ENCODE measurements at regions not wholly inside any gene's neighbourhood (a gene's known extent, or its start where the extent isn't known, plus 50 kb on each side); places are given as distances from the start of the nearest gene placed in this dataset.

- Histone ChIP-seq H4K20me1 (ENCODE audit: insufficient read depth, low read length) (no peaks in the 10 kb centered on the region), H3K9me3 (ENCODE audit: insufficient read depth, low read length) (no peaks in the 10 kb centered on the region), H3K27ac (ENCODE audit: low read length) (no peak overlapping the region), H3K27me3 (ENCODE audit: low read depth, low read length) (peaks cover 3% of the 10 kb centered on the region; the same call in 1 of the 2 replicates), H3K36me3 (replicated peaks; ENCODE audit: low read depth, low read length) (no peaks in the 10 kb centered on the region), H2AFZ (ENCODE audit: low read depth, low read length) (no peak overlapping the region), H3K79me2 (ENCODE audit: low read length) (no peaks in the 10 kb centered on the region), H3K4me1 (ENCODE audit: low read length) (no peaks in the 10 kb centered on the region), H3K9ac (ENCODE audit: low read length) (no peak overlapping the region), H3K4me3 (ENCODE audit: low read length) (no peak overlapping the region), H3K4me2 (ENCODE audit: low read length) (no peak overlapping the region)
- no peak for TF ChIP-seq EZH2phosphoT487 (IDR thresholded peaks at IDR 0.05; ENCODE audit: low read depth)
- TF ChIP-seq, protein P1, sequence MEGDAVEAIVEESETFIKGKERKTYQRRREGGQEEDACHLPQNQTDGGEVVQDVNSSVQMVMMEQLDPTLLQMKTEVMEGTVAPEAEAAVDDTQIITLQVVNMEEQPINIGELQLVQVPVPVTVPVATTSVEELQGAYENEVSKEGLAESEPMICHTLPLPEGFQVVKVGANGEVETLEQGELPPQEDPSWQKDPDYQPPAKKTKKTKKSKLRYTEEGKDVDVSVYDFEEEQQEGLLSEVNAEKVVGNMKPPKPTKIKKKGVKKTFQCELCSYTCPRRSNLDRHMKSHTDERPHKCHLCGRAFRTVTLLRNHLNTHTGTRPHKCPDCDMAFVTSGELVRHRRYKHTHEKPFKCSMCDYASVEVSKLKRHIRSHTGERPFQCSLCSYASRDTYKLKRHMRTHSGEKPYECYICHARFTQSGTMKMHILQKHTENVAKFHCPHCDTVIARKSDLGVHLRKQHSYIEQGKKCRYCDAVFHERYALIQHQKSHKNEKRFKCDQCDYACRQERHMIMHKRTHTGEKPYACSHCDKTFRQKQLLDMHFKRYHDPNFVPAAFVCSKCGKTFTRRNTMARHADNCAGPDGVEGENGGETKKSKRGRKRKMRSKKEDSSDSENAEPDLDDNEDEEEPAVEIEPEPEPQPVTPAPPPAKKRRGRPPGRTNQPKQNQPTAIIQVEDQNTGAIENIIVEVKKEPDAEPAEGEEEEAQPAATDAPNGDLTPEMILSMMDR (IDR thresholded peaks at IDR 0.05; ENCODE audit: low read depth, low read length): no peak
Measured at GRCh38 chr1:163596541-163597258, 274.9 kb downstream of the NUF2 start.

DNA sequence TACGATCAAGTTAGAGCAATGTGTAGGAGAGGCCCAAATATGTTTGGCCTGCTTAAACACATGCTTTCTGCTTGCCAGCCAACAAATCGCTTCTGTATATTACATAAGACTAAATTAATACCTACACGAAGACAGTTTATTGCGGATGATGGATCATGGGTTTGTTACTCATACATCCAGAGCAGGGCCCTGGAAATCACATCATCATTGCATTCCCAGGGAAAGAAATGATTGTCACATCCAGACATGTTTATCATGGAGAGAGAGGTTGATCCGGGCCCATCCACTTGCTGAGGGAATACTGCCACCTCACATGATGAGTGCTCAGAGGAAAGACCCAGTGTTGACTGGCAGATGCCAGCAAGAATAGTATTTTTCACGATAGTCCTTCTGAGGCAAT, 282.6 kb downstream of the NUF2 start:
- Histone ChIP-seq H3K79me2 (ENCODE audit: low read length) (no peaks in the 10 kb centered on the region), H3K4me1 (ENCODE audit: low read length) (no peaks in the 10 kb centered on the region), H3K9me3 (ENCODE audit: insufficient read depth, low read length) (no peaks in the 10 kb centered on the region), H3K36me3 (replicated peaks; ENCODE audit: low read depth, low read length) (no peaks in the 10 kb centered on the region), H3K27me3 (ENCODE audit: low read depth, low read length) (peaks cover 8% of the 10 kb centered on the region), H3K27ac (ENCODE audit: low read length) (no peak overlapping the region), H3K4me2 (ENCODE audit: low read length) (no peak overlapping the region), H3K9ac (ENCODE audit: low read length) (no peak overlapping the region), H3K4me3 (ENCODE audit: low read length) (no peak overlapping the region), H2AFZ (ENCODE audit: low read depth, low read length) (no peak overlapping the region), H4K20me1 (ENCODE audit: insufficient read depth, low read length) (no peaks in the 10 kb centered on the region)
- TF ChIP-seq, protein P1 (IDR thresholded peaks at IDR 0.05; ENCODE audit: low read depth, low read length): no peak
- TF ChIP-seq EZH2phosphoT487 (IDR thresholded peaks at IDR 0.05; ENCODE audit: low read depth): no peak

DNA sequence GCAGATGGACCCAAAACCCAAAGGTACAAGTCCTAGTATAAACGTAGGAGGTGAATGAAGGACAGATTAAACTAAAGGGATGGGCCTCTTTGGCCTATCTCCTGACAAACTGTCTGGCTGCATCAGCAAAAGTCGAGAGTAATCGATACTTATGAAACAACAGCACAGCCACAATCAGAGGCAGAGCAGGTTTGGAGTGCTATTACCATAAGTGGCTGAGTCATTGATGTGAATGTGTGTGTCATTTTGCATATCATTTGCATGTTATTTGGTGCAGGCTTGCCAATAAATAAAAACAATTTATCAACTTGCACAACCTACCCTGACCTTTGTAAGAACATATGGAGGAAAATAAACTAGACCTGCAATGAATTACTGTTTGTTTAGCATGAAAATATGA, 283.1 kb downstream of the NUF2 start:
- H3K9me3 ChIP-seq (ENCODE audit: insufficient read depth, low read length): no peaks in the 10 kb centered on the region
- no peak overlapping the region for H2AFZ ChIP-seq (ENCODE audit: low read depth, low read length)
- no peak overlapping the region for H3K27ac ChIP-seq (ENCODE audit: low read length)
- H3K4me1 ChIP-seq (ENCODE audit: low read length): no peaks in the 10 kb centered on the region
- no peak overlapping the region for H3K4me2 ChIP-seq (ENCODE audit: low read length)
- no peak overlapping the region for H3K4me3 ChIP-seq (ENCODE audit: low read length)
- no peaks in the 10 kb centered on the region for H4K20me1 ChIP-seq (ENCODE audit: insufficient read depth, low read length)
- H3K27me3 ChIP-seq (ENCODE audit: low read depth, low read length): peaks cover 8% of the 10 kb centered on the region
- no peaks in the 10 kb centered on the region for H3K79me2 ChIP-seq (ENCODE audit: low read length)
- no peak overlapping the region for H3K9ac ChIP-seq (ENCODE audit: low read length)
- H3K36me3 ChIP-seq (replicated peaks; ENCODE audit: low read depth, low read length): no peaks in the 10 kb centered on the region
- no peak for TF ChIP-seq EZH2phosphoT487 (IDR thresholded peaks at IDR 0.05; ENCODE audit: low read depth)
- TF ChIP-seq, protein P1 (IDR thresholded peaks at IDR 0.05; ENCODE audit: low read depth, low read length): no peak

- Histone ChIP-seq H3K79me2 (ENCODE audit: low read length) (no peaks in the 10 kb centered on the region), H3K27me3 (ENCODE audit: low read depth, low read length) (no peaks in the 10 kb centered on the region), H3K9me3 (ENCODE audit: insufficient read depth, low read length) (no peaks in the 10 kb centered on the region), H3K27ac (ENCODE audit: low read length) (no peak overlapping the region), H3K4me3 (ENCODE audit: low read length) (no peak overlapping the region), H3K4me1 (ENCODE audit: low read length) (no peaks in the 10 kb centered on the region), H3K9ac (ENCODE audit: low read length) (no peak overlapping the region), H2AFZ (ENCODE audit: low read depth, low read length) (no peak overlapping the region), H3K36me3 (replicated peaks; ENCODE audit: low read depth, low read length) (no peaks in the 10 kb centered on the region), H4K20me1 (ENCODE audit: insufficient read depth, low read length) (no peaks in the 10 kb centered on the region), H3K4me2 (ENCODE audit: low read length) (no peak overlapping the region)
- TF ChIP-seq, protein P1 (IDR thresholded peaks at IDR 0.05; ENCODE audit: low read depth, low read length): no peak
- TF ChIP-seq EZH2phosphoT487 (IDR thresholded peaks at IDR 0.05; ENCODE audit: low read depth): no peak
Measured at GRCh38 chr1:163608979-163609378, 287.2 kb downstream of the NUF2 start.
